Right lobe of liver (tissue), 6 donors: ENCODE measurements at regions not wholly inside any gene's neighbourhood (a gene's known extent, or its start where the extent isn't known, plus 50 kb on each side); places are given as distances from the start of the nearest gene placed in this dataset.

ENCODE experiments used
- ATAC-seq, 4 donors: fragments of 200-7000 bp; cut with Tn5 transposase; one replicate each; pipeline ENCODE4 v1.9.1; 2020; ENCODE audit warnings: mild to moderate bottlenecking in 4 of 4, moderate library complexity in 4 of 4
- DNase-seq, 3 donors: peaks; one replicate each; pipeline ENCODE4 v3.0.0-alpha.2; 2020
- H3K27ac ChIP-seq, 3 donors: fragments of 200-600 bp; one replicate each; pipeline ENCODE4 v1.8.0; 2022
- H3K27me3 ChIP-seq, 2 donors: fragments of 200-600 bp; one replicate each; pipeline ENCODE4 v1.8.0; 2022
- H3K36me3 ChIP-seq, 4 donors: fragments of 200-600 bp; sonication (generic) in 1 of 4; one replicate each; pipeline versions ENCODE4 v1.5.1 to v1.8.0; 2017 to 2022; ENCODE audit warnings: control low read depth in 1 of 4
- H3K4me1 ChIP-seq, 4 donors: fragments of 200-600 bp; sonication (generic) in 1 of 4; one replicate each; pipeline versions ENCODE4 v1.5.1 to v1.8.0; 2017 to 2022; ENCODE audit warnings: control low read depth in 1 of 4
- H3K4me3 ChIP-seq, 3 donors: fragments of 200-600 bp; one replicate each; pipeline ENCODE4 v1.8.0; 2022
- H3K9me3 ChIP-seq, 4 donors: fragments of 200-600 bp; sonication (generic) in 1 of 4; one replicate each; pipeline versions ENCODE4 v1.5.1 to v1.8.0; 2017 to 2022; ENCODE audit warnings: control low read depth in 1 of 4
- POLR2A ChIP-seq: fragments of 450-650 bp; IDR thresholded peaks from one replicate; pipeline ENCODE4 v1.6.1; 2017; ENCODE audit warnings: antibody characterized with exemption, mild to moderate bottlenecking
- WGBS: methylation state at CpG from one replicate; pipeline ENCODE4 v1.1.6; 2018; ENCODE audit warnings: low coverage, low lambda C conversion rate; ENCODE audit not compliant: insufficient coverage; ENCODE audit errors: missing lambda C conversion rate; 5-methylcytosine and 5-hydroxymethylcytosine counted together
- intact Hi-C, 2 donors: fragments of 100-400 bp; cut with DNase I; formaldehyde crosslinking; loops; one replicate each; pipeline versions ENCODE4 v1.11.2 to v1.14.1; 2022
- TF ChIP-seq, protein P1 (sequence below), 4 donors: fragments of 200-600 bp in 3 of 4; fragments of 450-650 bp in 1 of 4; IDR thresholded peaks; one replicate each; pipeline versions ENCODE4 v1.5.1 to v1.8.0; 2016 to 2022; ENCODE audit warnings: antibody characterized with exemption in 4 of 4, mild to moderate bottlenecking in 2 of 4
- donor health status: DM: no; HTN: yes; CAD: no.
- donor health status: DM: no; HTN: no; CAD: no.
- donor health status: DM: no; HTN: no; CAD: no.
- donor health status: DM: no; HTN: yes; CAD: no.
- donor health status: DM: no; HTN: yes; CAD: no.

- DNase-seq = no peak
- 42% methylated on average over 2 of the region's 2 CpGs for WGBS
- intact Hi-C loops = no loop called here
- no peaks in the 10 kb centered on the region for H3K27me3 ChIP-seq
- no peaks in the 10 kb centered on the region for H3K9me3 ChIP-seq
- H3K4me3 ChIP-seq = no peak overlapping the region
- H3K27ac ChIP-seq = no peak overlapping the region
- H3K4me1 ChIP-seq = no peaks in the 10 kb centered on the region
- TF ChIP-seq POLR2A = no peak
- TF ChIP-seq, protein P1, sequence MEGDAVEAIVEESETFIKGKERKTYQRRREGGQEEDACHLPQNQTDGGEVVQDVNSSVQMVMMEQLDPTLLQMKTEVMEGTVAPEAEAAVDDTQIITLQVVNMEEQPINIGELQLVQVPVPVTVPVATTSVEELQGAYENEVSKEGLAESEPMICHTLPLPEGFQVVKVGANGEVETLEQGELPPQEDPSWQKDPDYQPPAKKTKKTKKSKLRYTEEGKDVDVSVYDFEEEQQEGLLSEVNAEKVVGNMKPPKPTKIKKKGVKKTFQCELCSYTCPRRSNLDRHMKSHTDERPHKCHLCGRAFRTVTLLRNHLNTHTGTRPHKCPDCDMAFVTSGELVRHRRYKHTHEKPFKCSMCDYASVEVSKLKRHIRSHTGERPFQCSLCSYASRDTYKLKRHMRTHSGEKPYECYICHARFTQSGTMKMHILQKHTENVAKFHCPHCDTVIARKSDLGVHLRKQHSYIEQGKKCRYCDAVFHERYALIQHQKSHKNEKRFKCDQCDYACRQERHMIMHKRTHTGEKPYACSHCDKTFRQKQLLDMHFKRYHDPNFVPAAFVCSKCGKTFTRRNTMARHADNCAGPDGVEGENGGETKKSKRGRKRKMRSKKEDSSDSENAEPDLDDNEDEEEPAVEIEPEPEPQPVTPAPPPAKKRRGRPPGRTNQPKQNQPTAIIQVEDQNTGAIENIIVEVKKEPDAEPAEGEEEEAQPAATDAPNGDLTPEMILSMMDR (IDR thresholded peaks at IDR 0.05) = no peak
- ATAC-seq = no peak
- H3K36me3 ChIP-seq = no peaks in the 10 kb centered on the region
Observed at GRCh38 chr2:81675641-81676040, 1371.1 kb upstream of the LRRTM1 start.

GRCh38 chr2:81672923-81673322 is 1368.4 kb upstream of the LRRTM1 start:
- no peak for TF ChIP-seq POLR2A
- TF ChIP-seq, protein P1 (IDR thresholded peaks at IDR 0.05) = no peak

DNA sequence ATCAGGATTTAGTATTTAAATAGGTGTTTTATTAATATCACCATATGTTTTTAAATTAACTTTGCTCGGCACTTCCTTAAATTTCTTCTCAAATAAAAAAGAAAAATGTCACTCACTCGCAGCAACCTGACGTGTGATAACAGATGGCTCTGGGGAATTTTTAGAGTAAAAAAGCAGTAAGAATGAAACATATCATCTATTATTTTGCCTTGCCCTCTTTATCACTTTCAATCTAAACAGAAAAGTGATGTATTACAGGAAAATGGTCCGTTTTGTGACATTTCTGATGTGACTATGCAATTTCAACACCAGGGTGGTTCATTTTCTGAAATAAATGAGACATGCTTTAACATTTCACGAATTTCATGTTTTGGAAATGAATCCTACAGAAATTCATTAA is 1368.0 kb upstream of the LRRTM1 start:
- Histone ChIP-seq H3K27ac (no peak overlapping the region), H3K9me3 (no peaks in the 10 kb centered on the region), H3K4me1 (no peaks in the 10 kb centered on the region), H3K4me3 (no peak overlapping the region), H3K27me3 (no peaks in the 10 kb centered on the region), H3K36me3 (no peaks in the 10 kb centered on the region)
- TF ChIP-seq, protein P1 (IDR thresholded peaks at IDR 0.05) = no peak
- no peak for TF ChIP-seq POLR2A
- DNase-seq = no peak
- intact Hi-C loops = no loop called here
- no peak for ATAC-seq
- 34% methylated on average over 5 of the region's 5 CpGs for WGBS

More at GRCh38 chr2:81672923-81673322, 1368.4 kb upstream of the LRRTM1 start:
- H3K36me3 ChIP-seq = no peaks in the 10 kb centered on the region
- no peak overlapping the region for H3K4me3 ChIP-seq
- no peak for DNase-seq
- no peaks in the 10 kb centered on the region for H3K27me3 ChIP-seq
- H3K27ac ChIP-seq = no peak overlapping the region
- H3K9me3 ChIP-seq = no peaks in the 10 kb centered on the region
- no peaks in the 10 kb centered on the region for H3K4me1 ChIP-seq
- ATAC-seq = no peak
- intact Hi-C loops = no loop called here

- Histone ChIP-seq H3K27me3 (no peaks in the 10 kb centered on the region), H3K4me1 (no peaks in the 10 kb centered on the region), H3K9me3 (no peaks in the 10 kb centered on the region), H3K36me3 (no peaks in the 10 kb centered on the region), H3K4me3 (no peak overlapping the region), H3K27ac (no peak overlapping the region)
- TF ChIP-seq, protein P1 (IDR thresholded peaks at IDR 0.05) = no peak
- TF ChIP-seq POLR2A = no peak
- WGBS = 27% methylated on average over 1 of the region's 1 CpG
- DNase-seq (no peak), ATAC-seq (no peak)
- intact Hi-C loops = no loop called here
Observed at GRCh38 chr2:81670885-81671284, 1366.3 kb upstream of the LRRTM1 start.

- no peak for ATAC-seq
- no peaks in the 10 kb centered on the region for H3K27me3 ChIP-seq
- TF ChIP-seq, protein P1 (IDR thresholded peaks at IDR 0.05) = no peak
- no peak for TF ChIP-seq POLR2A
- no peaks in the 10 kb centered on the region for H3K4me1 ChIP-seq
- intact Hi-C loops = no loop called here
- H3K36me3 ChIP-seq = no peaks in the 10 kb centered on the region
- WGBS = 42% methylated on average over 2 of the region's 3 CpGs
- no peak overlapping the region for H3K27ac ChIP-seq
- H3K9me3 ChIP-seq = no peaks in the 10 kb centered on the region
- no peak for DNase-seq
- no peak overlapping the region for H3K4me3 ChIP-seq
Observed at GRCh38 chr2:81661081-81661480, 1356.5 kb upstream of the LRRTM1 start.
